Mesendoderm (in vitro differentiated cells): ENCODE measurements at regions not wholly inside any gene's neighbourhood (a gene's known extent, or its start where the extent isn't known, plus 50 kb on each side); places are given as distances from the start of the nearest gene placed in this dataset.

Experiments used
- DNase-seq: peaks from one replicate; pipeline ENCODE4 v3.0.0; 2013
- H2AK5ac ChIP-seq: 2 replicates; pipeline ENCODE4 v1.6.1; 2013; ENCODE audit warnings: low read length, inconsistent platforms
- H2BK120ac ChIP-seq: 2 replicates; pipeline ENCODE4 v1.6.1; 2013; ENCODE audit warnings: low read depth, mild to moderate bottlenecking, low read length, moderate library complexity, mixed read lengths
- H2BK15ac ChIP-seq: replicated peaks from 2 replicates; pipeline ENCODE4 v1.6.1; 2013; ENCODE audit warnings: low read depth, mild to moderate bottlenecking, moderate library complexity
- H2BK5ac ChIP-seq: 2 replicates; pipeline ENCODE4 v1.6.1; 2013; ENCODE audit warnings: low read length, inconsistent platforms
- H3K18ac ChIP-seq: 2 replicates; pipeline ENCODE4 v1.6.1; 2013; ENCODE audit warnings: mild to moderate bottlenecking, low read length, mixed read lengths
- H3K23ac ChIP-seq: one replicate; pipeline ENCODE4 v1.6.1; 2013; ENCODE audit warnings: low read length
- H3K27ac ChIP-seq: 2 replicates; pipeline ENCODE4 v1.5.1; 2013; ENCODE audit warnings: low read depth, mild to moderate bottlenecking, inconsistent platforms, low read length, moderate library complexity
- H3K27me3 ChIP-seq: 2 replicates; pipeline ENCODE4 v1.6.1; 2013; ENCODE audit warnings: low read length, control low read depth, mild to moderate bottlenecking, inconsistent platforms; ENCODE audit not compliant: insufficient read depth, poor library complexity
- H3K36me3 ChIP-seq: 2 replicates; pipeline ENCODE4 v1.6.1; 2013; ENCODE audit warnings: low read length, inconsistent platforms; ENCODE audit not compliant: control insufficient read depth, insufficient read depth
- H3K4ac ChIP-seq: one replicate; pipeline ENCODE4 v1.6.1; 2013; ENCODE audit warnings: low read depth, mild to moderate bottlenecking, low read length, moderate library complexity
- H3K4me1 ChIP-seq: 2 replicates; pipeline ENCODE4 v1.6.1; 2013; ENCODE audit warnings: low read depth, low read length, inconsistent platforms; ENCODE audit not compliant: control insufficient read depth
- H3K4me2 ChIP-seq: 2 replicates; pipeline ENCODE4 v1.6.1; 2013; ENCODE audit warnings: low read length
- H3K4me3 ChIP-seq: 2 replicates; pipeline ENCODE4 v1.5.1; 2013; ENCODE audit warnings: mild to moderate bottlenecking, low read length
- H3K56ac ChIP-seq: one replicate; pipeline ENCODE4 v1.6.1; 2013; ENCODE audit warnings: low read length
- H3K79me1 ChIP-seq: 2 replicates; pipeline ENCODE4 v1.6.1; 2013; ENCODE audit warnings: low read length, inconsistent platforms
- H3K79me2 ChIP-seq: 2 replicates; pipeline ENCODE4 v1.6.1; 2013; ENCODE audit warnings: mild to moderate bottlenecking, low read length; ENCODE audit not compliant: control insufficient read depth, insufficient read depth
- H3K9ac ChIP-seq: 2 replicates; pipeline ENCODE4 v1.6.1; 2013; ENCODE audit warnings: low read length, inconsistent platforms
- H4K5ac ChIP-seq: one replicate; pipeline ENCODE4 v1.6.1; 2013; ENCODE audit warnings: low read length
- H4K8ac ChIP-seq: one replicate; pipeline ENCODE4 v1.6.1; 2013; ENCODE audit warnings: low read depth, mild to moderate bottlenecking, control low read depth, low read length, moderate library complexity
- WGBS: extraction: QIAGEN DNeasy Blood & Tissue Kit; methylation state at CpG from one replicate; pipeline ENCODE4 v1.1.7; 2013; ENCODE audit warnings: low lambda C conversion rate, missing lambda C conversion rate; ENCODE audit not compliant: insufficient coverage; ENCODE audit errors: extremely low coverage; 5-methylcytosine and 5-hydroxymethylcytosine counted together

GRCh38 chr4:156538651-156539257 is 432.8 kb downstream of the PDGFC start:
- Histone ChIP-seq H3K9ac (no peak overlapping the region), H2AK5ac (no peak overlapping the region), H4K8ac (no peak overlapping the region), H2BK120ac (no peak overlapping the region), H3K36me3 (no peaks in the 10 kb centered on the region), H3K23ac (no peak overlapping the region), H2BK15ac (no peak overlapping the region), H3K79me2 (no peaks in the 10 kb centered on the region), H3K18ac (no peak overlapping the region), H3K4me1 (no peaks in the 10 kb centered on the region), H3K4me3 (no peak overlapping the region), H3K79me1 (no peaks in the 10 kb centered on the region), H3K4me2 (no peak overlapping the region), H3K27me3 (no peaks in the 10 kb centered on the region), H2BK5ac (no peak overlapping the region), H3K56ac (no peak overlapping the region), H4K5ac (no peak overlapping the region), H3K27ac (no peak overlapping the region), H3K4ac (no peak overlapping the region)
- no peak for DNase-seq
- WGBS = no CpG with 5 or more reads among the region's 1 CpG

DNA sequence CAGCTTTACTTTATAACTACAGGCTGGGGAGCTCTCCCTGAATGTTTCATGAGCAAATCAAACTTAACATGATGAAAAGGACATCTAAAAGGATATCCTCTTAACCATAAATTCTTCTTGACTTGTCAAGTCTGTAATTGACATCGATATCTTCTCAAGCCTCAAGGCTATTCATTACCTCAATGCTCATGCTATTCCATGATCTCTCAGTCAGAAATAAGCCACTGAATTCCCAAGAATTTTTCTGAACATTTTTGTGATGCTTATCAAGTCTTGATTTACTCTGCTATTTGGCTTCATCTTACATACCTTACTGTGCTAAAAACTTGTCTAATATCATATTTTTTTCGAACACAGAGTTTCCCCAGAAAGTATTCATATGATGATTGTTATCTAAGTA is 433.4 kb downstream of the PDGFC start:
- DNase-seq = no peak
- no peak overlapping the region for H3K27ac ChIP-seq
- H4K5ac ChIP-seq = no peak overlapping the region
- no CpG with 5 or more reads among the region's 2 CpGs for WGBS
- no peaks in the 10 kb centered on the region for H3K27me3 ChIP-seq
- no peak overlapping the region for H4K8ac ChIP-seq
- H3K23ac ChIP-seq = no peak overlapping the region
- H2AK5ac ChIP-seq = no peak overlapping the region
- H3K4me1 ChIP-seq = no peaks in the 10 kb centered on the region
- H3K79me1 ChIP-seq = no peaks in the 10 kb centered on the region
- no peaks in the 10 kb centered on the region for H3K79me2 ChIP-seq
- no peak overlapping the region for H3K4me2 ChIP-seq
- H3K18ac ChIP-seq = no peak overlapping the region
- H2BK5ac ChIP-seq = no peak overlapping the region
- H3K4me3 ChIP-seq = no peak overlapping the region
- H2BK15ac ChIP-seq = no peak overlapping the region
- no peaks in the 10 kb centered on the region for H3K36me3 ChIP-seq
- H3K56ac ChIP-seq = no peak overlapping the region
- no peak overlapping the region for H2BK120ac ChIP-seq
- no peak overlapping the region for H3K4ac ChIP-seq
- no peak overlapping the region for H3K9ac ChIP-seq

- Histone ChIP-seq H3K18ac (no peak overlapping the region), H3K23ac (no peak overlapping the region), H2BK5ac (no peak overlapping the region), H3K56ac (no peak overlapping the region), H4K5ac (no peak overlapping the region), H3K36me3 (no peaks in the 10 kb centered on the region), H2AK5ac (no peak overlapping the region), H3K9ac (no peak overlapping the region), H3K4ac (no peak overlapping the region), H3K27ac (no peak overlapping the region), H2BK120ac (no peak overlapping the region), H2BK15ac (no peak overlapping the region), H3K4me1 (no peaks in the 10 kb centered on the region), H3K79me2 (no peaks in the 10 kb centered on the region), H3K4me3 (no peak overlapping the region), H3K4me2 (no peak overlapping the region), H4K8ac (no peak overlapping the region), H3K79me1 (no peaks in the 10 kb centered on the region), H3K27me3 (no peaks in the 10 kb centered on the region)
- DNase-seq = no peak
Measured at GRCh38 chr4:156537286-156537685, 434.3 kb downstream of the PDGFC start.

DNA sequence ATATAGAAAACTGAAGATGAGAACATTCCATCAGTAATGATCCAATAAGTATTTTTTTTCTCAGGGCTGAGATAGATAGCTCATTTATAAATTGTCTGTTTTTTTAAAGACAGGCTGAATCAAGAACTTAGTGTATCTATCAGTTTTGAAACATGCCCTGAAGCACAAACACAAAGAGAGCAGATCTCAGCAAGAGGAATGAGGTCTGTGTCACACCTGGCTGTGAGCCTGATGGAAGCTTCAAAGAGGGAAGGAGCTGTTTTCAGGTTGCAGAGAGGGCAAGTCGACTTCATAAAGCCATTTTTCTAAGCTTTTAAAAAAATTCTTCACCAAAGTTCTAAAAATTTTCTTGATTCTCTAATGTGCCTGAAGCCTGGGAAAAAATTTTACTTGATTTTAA is 434.9 kb downstream of the PDGFC start:
- no CpG with 5 or more reads among the region's 1 CpG for WGBS
- H3K79me2 ChIP-seq = no peaks in the 10 kb centered on the region
- H3K4me2 ChIP-seq = no peak overlapping the region
- H2AK5ac ChIP-seq = no peak overlapping the region
- no peak overlapping the region for H3K9ac ChIP-seq
- no peak overlapping the region for H4K5ac ChIP-seq
- no peak overlapping the region for H3K4me3 ChIP-seq
- H3K79me1 ChIP-seq = no peaks in the 10 kb centered on the region
- H3K4me1 ChIP-seq = no peaks in the 10 kb centered on the region
- no peak overlapping the region for H2BK5ac ChIP-seq
- DNase-seq = peak; percentile 25
- H3K23ac ChIP-seq = no peak overlapping the region
- no peak overlapping the region for H2BK15ac ChIP-seq
- H2BK120ac ChIP-seq = no peak overlapping the region
- H3K36me3 ChIP-seq = no peaks in the 10 kb centered on the region
- no peak overlapping the region for H3K27ac ChIP-seq
- no peak overlapping the region for H4K8ac ChIP-seq
- H3K56ac ChIP-seq = no peak overlapping the region
- no peaks in the 10 kb centered on the region for H3K27me3 ChIP-seq
- no peak overlapping the region for H3K18ac ChIP-seq
- no peak overlapping the region for H3K4ac ChIP-seq

DNA sequence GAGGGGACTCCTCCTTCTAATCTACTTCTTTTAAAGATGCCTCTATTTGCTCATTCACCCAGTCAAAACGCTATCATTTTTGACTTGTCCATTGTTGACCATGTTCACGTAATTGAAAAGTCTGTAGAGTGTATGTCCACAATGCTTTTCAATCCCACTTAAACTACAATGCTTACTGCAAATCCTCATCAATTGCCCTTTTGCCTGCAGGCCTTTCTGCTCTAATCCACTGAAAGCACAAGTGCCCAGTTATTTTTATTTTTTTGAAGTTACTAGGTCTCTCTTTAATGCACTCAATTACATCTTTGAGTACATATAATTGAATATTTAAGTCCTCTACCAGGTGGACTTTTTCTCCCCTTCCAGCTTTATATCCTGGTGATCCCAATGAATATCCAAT is 437.4 kb downstream of the PDGFC start:
- Histone ChIP-seq H2BK120ac (no peak overlapping the region), H2BK5ac (no peak overlapping the region), H2AK5ac (no peak overlapping the region), H4K8ac (no peak overlapping the region), H3K23ac (no peak overlapping the region), H3K27me3 (no peaks in the 10 kb centered on the region), H4K5ac (no peak overlapping the region), H3K36me3 (no peaks in the 10 kb centered on the region), H3K79me2 (no peaks in the 10 kb centered on the region), H3K9ac (no peak overlapping the region), H3K4me3 (no peak overlapping the region), H3K4ac (no peak overlapping the region), H3K4me2 (no peak overlapping the region), H2BK15ac (no peak overlapping the region), H3K56ac (no peak overlapping the region), H3K79me1 (no peaks in the 10 kb centered on the region), H3K18ac (no peak overlapping the region), H3K27ac (no peak overlapping the region), H3K4me1 (no peaks in the 10 kb centered on the region)
- WGBS = no CpG with 5 or more reads among the region's 2 CpGs
- DNase-seq = no peak

DNA sequence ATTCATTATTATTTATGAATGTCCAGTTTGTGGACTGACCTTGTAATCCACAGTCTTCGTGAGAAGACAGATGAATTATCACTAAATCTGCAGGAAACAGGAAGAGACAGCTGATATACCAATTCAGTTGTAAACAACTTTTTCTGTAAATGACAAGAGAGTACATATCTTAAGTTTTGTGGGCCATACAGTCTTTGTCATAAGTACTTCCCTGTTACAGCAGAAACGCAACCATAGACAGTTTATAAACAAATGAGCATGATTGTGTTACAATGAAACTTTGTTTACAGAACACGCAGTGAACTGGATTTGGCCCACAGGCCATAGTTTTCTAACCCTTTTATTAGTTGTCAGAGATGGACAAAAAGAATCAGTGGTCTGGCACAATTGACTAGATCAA is 443.4 kb downstream of the PDGFC start:
- no CpG with 5 or more reads among the region's 3 CpGs for WGBS
- no peak for DNase-seq
- no peak overlapping the region for H2BK5ac ChIP-seq

More for the DNA sequence above, 443.4 kb downstream of the PDGFC start:
- Histone ChIP-seq H3K9ac (no peak overlapping the region), H3K18ac (no peak overlapping the region), H4K5ac (no peak overlapping the region), H3K27me3 (no peaks in the 10 kb centered on the region), H3K79me1 (no peaks in the 10 kb centered on the region), H3K79me2 (no peaks in the 10 kb centered on the region), H2AK5ac (no peak overlapping the region), H3K4ac (no peak overlapping the region), H3K23ac (no peak overlapping the region), H3K56ac (no peak overlapping the region), H4K8ac (no peak overlapping the region), H3K36me3 (no peaks in the 10 kb centered on the region), H3K27ac (no peak overlapping the region), H3K4me3 (no peak overlapping the region), H3K4me2 (no peak overlapping the region), H2BK120ac (no peak overlapping the region), H3K4me1 (no peaks in the 10 kb centered on the region), H2BK15ac (no peak overlapping the region)
